ENCODE measurements at regions not wholly inside any gene's neighbourhood (a gene's known extent, or its start where the extent isn't known, plus 50 kb on each side); places are given as distances from the start of the nearest gene placed in this dataset.
A peak's percentile ranks its signal among the peaks of the same experiment; 100 is the strongest.

GRCh38 chr1:229105822-229106525 lies 164.9 kb upstream of the RAB4A start:
- no peak overlapping the region for H3K4me3 ChIP-seq
- no peaks in the 10 kb centered on the region for H3K9me3 ChIP-seq
- TF ChIP-seq CTCF (IDR thresholded peaks at IDR 0.05 in 4 of 5, conservative IDR thresholded peaks at IDR 0.05 in 1 of 5) (no peak), POLR2A (IDR thresholded peaks at IDR 0.05) (no peak)
- no peaks in the 10 kb centered on the region for H3K36me3 ChIP-seq
- H3K4me1 ChIP-seq = peaks cover 0 to 19% of the 10 kb centered on the region in 2 donors
- H3K27ac ChIP-seq = no peak overlapping the region
- DNase-seq (no peak), ATAC-seq (no peak)
- no peaks in the 10 kb centered on the region for H3K27me3 ChIP-seq
- in situ Hi-C loops (cut with MboI; ENCODE audit: low sequenced_read_pairs in 4 of 4) = no loop called here
- intact Hi-C loops (cut with DNase I; ENCODE audit: low total_unique reads) = no loop called here

- peak in 1 of 2 donors; percentile 34 for ATAC-seq
- no peaks in the 10 kb centered on the region for H3K36me3 ChIP-seq
- H3K4me1 ChIP-seq = peaks cover 0 to 19% of the 10 kb centered on the region in 2 donors
- no peaks in the 10 kb centered on the region for H3K27me3 ChIP-seq
- intact Hi-C loops (cut with DNase I; ENCODE audit: low total_unique reads) (no loop called here), in situ Hi-C loops (cut with MboI; ENCODE audit: low sequenced_read_pairs in 4 of 4) (no loop called here)
- no peak overlapping the region for H3K4me3 ChIP-seq
- TF ChIP-seq CTCF (IDR thresholded peaks at IDR 0.05 in 4 of 5, conservative IDR thresholded peaks at IDR 0.05 in 1 of 5) (no peak), POLR2A (IDR thresholded peaks at IDR 0.05) (no peak)
- H3K9me3 ChIP-seq = no peaks in the 10 kb centered on the region
- no peak for DNase-seq
- H3K27ac ChIP-seq = no peak overlapping the region
Observed at GRCh38 chr1:229106526-229107125, 164.3 kb upstream of the RAB4A start.

- H3K9me3 ChIP-seq = no peaks in the 10 kb centered on the region
- no peak for TF ChIP-seq CTCF (IDR thresholded peaks at IDR 0.05 in 4 of 5, conservative IDR thresholded peaks at IDR 0.05 in 1 of 5)
- TF ChIP-seq POLR2A (IDR thresholded peaks at IDR 0.05) = no peak
- H3K4me3 ChIP-seq = no peak overlapping the region
- DNase-seq (no peak), ATAC-seq (peak in 1 of 2 donors; percentile 38)
- peaks cover 0 to 19% of the 10 kb centered on the region in 2 donors for H3K4me1 ChIP-seq
- in situ Hi-C loops (cut with MboI; ENCODE audit: low sequenced_read_pairs in 4 of 4) (no loop called here), intact Hi-C loops (cut with DNase I; ENCODE audit: low total_unique reads) (no loop called here)
- H3K27me3 ChIP-seq = no peaks in the 10 kb centered on the region
- H3K36me3 ChIP-seq = no peaks in the 10 kb centered on the region
- no peak overlapping the region for H3K27ac ChIP-seq
Observed at GRCh38 chr1:229107304-229107815, 163.6 kb upstream of the RAB4A start.

GRCh38 chr1:229107972-229108371 lies 162.9 kb upstream of the RAB4A start:
- DNase-seq (no peak), ATAC-seq (no peak)
- no peak overlapping the region for H3K4me3 ChIP-seq
- peaks cover 0 to 19% of the 10 kb centered on the region in 2 donors for H3K4me1 ChIP-seq
- intact Hi-C loops (cut with DNase I; ENCODE audit: low total_unique reads) (no loop called here), in situ Hi-C loops (cut with MboI; ENCODE audit: low sequenced_read_pairs in 4 of 4) (no loop called here)
- H3K9me3 ChIP-seq = no peaks in the 10 kb centered on the region
- H3K27ac ChIP-seq = no peak overlapping the region
- no peaks in the 10 kb centered on the region for H3K27me3 ChIP-seq
- no peak for TF ChIP-seq CTCF (IDR thresholded peaks at IDR 0.05 in 4 of 5, conservative IDR thresholded peaks at IDR 0.05 in 1 of 5)
- no peak for TF ChIP-seq POLR2A (IDR thresholded peaks at IDR 0.05)
- no peaks in the 10 kb centered on the region for H3K36me3 ChIP-seq

All from gastrocnemius medialis (tissue), 4 donors.